ENCODE measurements at regions not wholly inside any gene's neighbourhood (a gene's known extent, or its start where the extent isn't known, plus 50 kb on each side); places are given as distances from the start of the nearest gene placed in this dataset.

DNA sequence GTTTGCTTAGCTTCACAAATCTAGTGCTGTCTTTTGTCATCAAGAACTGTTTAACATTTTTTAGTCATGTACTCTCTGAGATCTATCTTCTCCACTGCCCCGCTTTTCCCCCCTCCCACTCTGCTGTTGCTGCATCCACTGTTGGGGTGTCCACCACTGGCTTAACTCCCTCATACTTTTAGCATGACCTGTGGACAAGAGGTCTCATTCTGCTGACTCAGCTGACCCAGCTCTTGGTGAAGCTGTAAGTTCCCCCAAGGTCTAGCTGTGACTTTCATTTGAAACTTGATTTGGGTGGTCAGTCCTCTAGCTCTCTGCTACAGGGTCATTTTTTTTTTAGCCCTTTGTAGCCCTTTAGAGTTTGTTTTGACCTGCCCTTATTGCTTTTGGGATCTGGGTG, 427.2 kb downstream of the PLCL1 start:
- no peaks in the 10 kb centered on the region for H3K9me3 ChIP-seq (ENCODE audit: insufficient read depth, low read depth, low read length)
- no peak overlapping the region for H2AFZ ChIP-seq (ENCODE audit: low read depth, low read length)
- Mint-ChIP-seq H3K4me3 (ENCODE audit: unreplicated experiment) (no peak overlapping the region), H3K9me3 (ENCODE audit: unreplicated experiment) (no peaks in the 10 kb centered on the region), H3K36me3 (ENCODE audit: low read depth, unreplicated experiment) (no peaks in the 10 kb centered on the region), H3K27ac (ENCODE audit: unreplicated experiment) (no peak overlapping the region), H3K27me3 (ENCODE audit: low read depth, unreplicated experiment) (no peaks in the 10 kb centered on the region), H3K4me1 (ENCODE audit: low read depth, unreplicated experiment) (peaks cover 7% of the 10 kb centered on the region)
- H3K27me3 ChIP-seq (ENCODE audit: insufficient read depth, low read length), result no peaks in the 10 kb centered on the region
- H3K79me2 ChIP-seq (ENCODE audit: insufficient read depth, low read length), result no peaks in the 10 kb centered on the region
- no peak overlapping the region for H3K4me3 ChIP-seq (ENCODE audit: insufficient read depth, low read depth, low read length)
- no peaks in the 10 kb centered on the region for H3K36me3 ChIP-seq (ENCODE audit: insufficient read depth, low read length)
- H3K27ac ChIP-seq (ENCODE audit: low read depth, low read length), result no peak overlapping the region
- no peak for FAIRE-seq
- H4K20me1 ChIP-seq (ENCODE audit: insufficient read depth, low read length), result no peaks in the 10 kb centered on the region
- TF ChIP-seq EZH2 (IDR thresholded peaks at IDR 0.05; ENCODE audit: insufficient read depth, low read length) (no peak), CTCF (IDR thresholded peaks at IDR 0.05; ENCODE audit: insufficient read depth, low read depth, low read length) (no peak)
- H3K4me1 ChIP-seq (ENCODE audit: insufficient read depth, low read length), result no peaks in the 10 kb centered on the region
- no peak for DNase-seq (ENCODE audit: low read depth)
- no peak overlapping the region for H3K4me2 ChIP-seq (ENCODE audit: low read length)
- H3K9ac ChIP-seq (ENCODE audit: low read length), result no peak overlapping the region

DNA sequence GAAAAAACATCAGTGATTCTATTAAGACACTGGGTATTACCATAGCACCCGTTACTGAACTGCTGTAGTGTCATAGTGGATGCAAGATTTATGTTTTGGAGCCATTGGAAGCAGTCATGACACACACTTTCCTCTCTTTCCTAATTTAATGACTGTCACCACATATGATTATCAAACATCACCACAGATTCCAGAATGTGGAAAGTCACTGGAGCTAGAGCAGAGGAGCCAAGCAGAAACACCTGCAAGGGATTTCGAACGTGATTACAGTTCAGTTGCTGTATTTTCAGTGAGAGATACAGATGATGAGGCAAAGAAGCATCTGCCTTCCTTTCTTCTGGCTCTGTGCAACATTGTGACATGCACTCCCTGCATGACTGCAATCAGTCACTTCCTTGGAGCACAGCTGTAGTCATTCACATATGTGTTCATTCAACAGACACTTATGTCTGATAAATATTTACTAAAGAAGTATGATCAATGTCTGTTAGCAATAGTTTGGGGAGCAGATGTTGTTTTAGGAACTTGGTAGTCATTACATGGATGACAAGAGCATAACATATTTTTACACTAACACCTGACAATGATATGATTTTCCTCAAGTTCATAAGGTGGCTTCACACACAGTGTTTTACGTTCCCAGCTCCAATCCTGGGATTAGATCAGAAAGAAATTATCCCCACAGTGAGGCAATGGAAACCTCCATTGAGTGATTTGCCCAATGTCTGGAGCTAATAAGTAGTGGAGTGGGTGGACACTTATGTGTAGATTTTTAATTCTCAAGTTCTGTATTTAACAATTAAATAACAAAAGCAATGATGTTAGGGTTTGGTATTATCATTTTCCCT, 416.6 kb downstream of the PLCL1 start:
- H3K27me3 Mint-ChIP-seq (ENCODE audit: low read depth, unreplicated experiment), result no peaks in the 10 kb centered on the region
- no peak overlapping the region for H3K4me3 Mint-ChIP-seq (ENCODE audit: unreplicated experiment)
- no peak overlapping the region for H3K4me2 ChIP-seq (ENCODE audit: low read length)
- no peak for DNase-seq (ENCODE audit: low read depth)
- H3K36me3 ChIP-seq (ENCODE audit: insufficient read depth, low read length), result no peaks in the 10 kb centered on the region
- no peaks in the 10 kb centered on the region for H4K20me1 ChIP-seq (ENCODE audit: insufficient read depth, low read length)
- H3K4me1 ChIP-seq (ENCODE audit: insufficient read depth, low read length), result no peaks in the 10 kb centered on the region
- H3K4me1 Mint-ChIP-seq (ENCODE audit: low read depth, unreplicated experiment), result peaks cover 8% of the 10 kb centered on the region
- H3K36me3 Mint-ChIP-seq (ENCODE audit: low read depth, unreplicated experiment), result no peaks in the 10 kb centered on the region
- no peak overlapping the region for H3K27ac Mint-ChIP-seq (ENCODE audit: unreplicated experiment)
- no peaks in the 10 kb centered on the region for H3K9me3 Mint-ChIP-seq (ENCODE audit: unreplicated experiment)
- H3K4me3 ChIP-seq (ENCODE audit: insufficient read depth, low read depth, low read length), result no peak overlapping the region
- H2AFZ ChIP-seq (ENCODE audit: low read depth, low read length), result no peak overlapping the region
- no peak overlapping the region for H3K27ac ChIP-seq (ENCODE audit: low read depth, low read length)
- H3K9me3 ChIP-seq (ENCODE audit: insufficient read depth, low read depth, low read length), result no peaks in the 10 kb centered on the region
- FAIRE-seq, result no peak
- no peak overlapping the region for H3K9ac ChIP-seq (ENCODE audit: low read length)
- TF ChIP-seq EZH2 (IDR thresholded peaks at IDR 0.05; ENCODE audit: insufficient read depth, low read length) (no peak), CTCF (IDR thresholded peaks at IDR 0.05; ENCODE audit: insufficient read depth, low read depth, low read length) (no peak)
- H3K27me3 ChIP-seq (ENCODE audit: insufficient read depth, low read length), result no peaks in the 10 kb centered on the region
- H3K79me2 ChIP-seq (ENCODE audit: insufficient read depth, low read length), result no peaks in the 10 kb centered on the region

DNA sequence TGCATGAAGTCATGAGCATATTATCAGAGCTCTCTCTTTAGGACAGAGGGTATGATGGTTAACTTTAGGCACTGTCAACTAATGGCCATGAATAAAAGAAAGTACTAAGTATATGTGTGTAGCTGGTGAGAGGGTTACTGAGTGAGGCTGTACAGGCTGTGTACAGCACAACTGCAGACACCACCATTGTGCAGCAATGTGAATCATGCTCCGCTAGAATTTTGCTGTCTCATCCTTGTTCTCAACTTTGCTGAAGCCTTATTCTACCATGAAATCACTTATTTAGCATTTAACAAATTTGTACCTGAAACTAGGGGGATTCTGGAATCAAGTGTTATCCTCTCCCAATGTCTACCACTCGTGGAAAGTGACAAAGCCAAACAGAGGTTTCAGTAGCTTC, 414.9 kb downstream of the PLCL1 start:
- H3K4me3 Mint-ChIP-seq (ENCODE audit: unreplicated experiment), result no peak overlapping the region
- H3K9ac ChIP-seq (ENCODE audit: low read length), result no peak overlapping the region
- no peaks in the 10 kb centered on the region for H3K36me3 Mint-ChIP-seq (ENCODE audit: low read depth, unreplicated experiment)
- no peak overlapping the region for H3K4me3 ChIP-seq (ENCODE audit: insufficient read depth, low read depth, low read length)
- H3K9me3 ChIP-seq (ENCODE audit: insufficient read depth, low read depth, low read length), result no peaks in the 10 kb centered on the region
- peaks cover 8% of the 10 kb centered on the region for H3K4me1 Mint-ChIP-seq (ENCODE audit: low read depth, unreplicated experiment)
- no peak for DNase-seq (ENCODE audit: low read depth)
- no peaks in the 10 kb centered on the region for H3K27me3 ChIP-seq (ENCODE audit: insufficient read depth, low read length)
- H3K9me3 Mint-ChIP-seq (ENCODE audit: unreplicated experiment), result no peaks in the 10 kb centered on the region
- H2AFZ ChIP-seq (ENCODE audit: low read depth, low read length), result no peak overlapping the region
- no peak overlapping the region for H3K4me2 ChIP-seq (ENCODE audit: low read length)
- TF ChIP-seq EZH2 (IDR thresholded peaks at IDR 0.05; ENCODE audit: insufficient read depth, low read length) (no peak), CTCF (IDR thresholded peaks at IDR 0.05; ENCODE audit: insufficient read depth, low read depth, low read length) (no peak)
- no peaks in the 10 kb centered on the region for H3K36me3 ChIP-seq (ENCODE audit: insufficient read depth, low read length)
- no peak for FAIRE-seq
- peak overlapping the region; percentile 28 for H3K27ac Mint-ChIP-seq (ENCODE audit: unreplicated experiment)
- H3K79me2 ChIP-seq (ENCODE audit: insufficient read depth, low read length), result no peaks in the 10 kb centered on the region
- H3K4me1 ChIP-seq (ENCODE audit: insufficient read depth, low read length), result no peaks in the 10 kb centered on the region
- no peaks in the 10 kb centered on the region for H4K20me1 ChIP-seq (ENCODE audit: insufficient read depth, low read length)
- no peaks in the 10 kb centered on the region for H3K27me3 Mint-ChIP-seq (ENCODE audit: low read depth, unreplicated experiment)
- no peak overlapping the region for H3K27ac ChIP-seq (ENCODE audit: low read depth, low read length)
